ENCODE measurements at regions not wholly inside any gene's neighbourhood (a gene's known extent, or its start where the extent isn't known, plus 50 kb on each side); places are given as distances from the start of the nearest gene placed in this dataset.

DNA sequence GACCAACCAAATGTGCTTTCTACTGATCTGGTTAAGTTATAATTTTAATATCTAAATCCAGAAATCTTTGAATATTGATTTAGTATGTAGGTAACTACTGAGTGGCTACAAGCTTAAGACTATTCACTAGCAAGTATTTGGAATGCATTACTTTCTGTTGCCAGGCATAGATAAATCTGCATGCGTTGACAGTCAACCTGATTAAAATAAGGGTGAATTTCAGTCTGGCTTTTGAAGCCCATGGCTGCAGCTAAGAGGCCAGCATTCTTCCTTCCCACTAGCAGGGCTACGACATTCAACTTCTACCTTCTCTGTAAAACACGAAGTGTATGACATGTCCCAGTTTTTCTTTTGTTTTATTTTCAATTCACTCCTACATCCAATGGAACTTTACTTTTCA, 340.6 kb downstream of the EPHA4 start:
- H2BK20ac ChIP-seq (ENCODE audit: low read depth, low read length, poor library complexity, severe bottlenecking), result no peak overlapping the region
- no peaks in the 10 kb centered on the region for H3K36me3 Mint-ChIP-seq (ENCODE audit: insufficient read depth in 1 of 3, low read depth in 3 of 3)
- H3K27me3 ChIP-seq (ENCODE audit: insufficient read depth, low read length), result no peaks in the 10 kb centered on the region
- H3K4me1 Mint-ChIP-seq, result no peaks in the 10 kb centered on the region
- H4K5ac ChIP-seq (ENCODE audit: insufficient read length, low read depth, low read length), result no peak overlapping the region
- H3K4me3 Mint-ChIP-seq, result no peak overlapping the region
- no peaks in the 10 kb centered on the region for H3K9me3 Mint-ChIP-seq
- no peak overlapping the region for H3K23ac ChIP-seq (ENCODE audit: insufficient read length, low read depth, low read length)
- H4K91ac ChIP-seq (ENCODE audit: insufficient read length, low read depth, low read length), result no peak overlapping the region
- no peak overlapping the region for H3K4ac ChIP-seq (ENCODE audit: low read depth, low read length)
- H3K79me1 ChIP-seq (ENCODE audit: insufficient read depth, low read depth, low read length, poor library complexity, severe bottlenecking), result no peaks in the 10 kb centered on the region
- H2AFZ ChIP-seq (ENCODE audit: low read length), result no peak overlapping the region
- H3K18ac ChIP-seq (ENCODE audit: insufficient read length, low read depth, low read length), result no peak overlapping the region
- no peaks in the 10 kb centered on the region for H3K27me3 Mint-ChIP-seq (ENCODE audit: low read depth)
- H2BK15ac ChIP-seq (ENCODE audit: low read depth, low read length), result no peak overlapping the region
- H3K4me2 ChIP-seq (ENCODE audit: insufficient read depth, insufficient read length, low read length), result no peak overlapping the region
- H4K20me1 ChIP-seq (ENCODE audit: control insufficient read depth, insufficient read depth, insufficient read length), result no peaks in the 10 kb centered on the region
- H3K27ac Mint-ChIP-seq, result no peak overlapping the region
- TF ChIP-seq, protein P1, sequence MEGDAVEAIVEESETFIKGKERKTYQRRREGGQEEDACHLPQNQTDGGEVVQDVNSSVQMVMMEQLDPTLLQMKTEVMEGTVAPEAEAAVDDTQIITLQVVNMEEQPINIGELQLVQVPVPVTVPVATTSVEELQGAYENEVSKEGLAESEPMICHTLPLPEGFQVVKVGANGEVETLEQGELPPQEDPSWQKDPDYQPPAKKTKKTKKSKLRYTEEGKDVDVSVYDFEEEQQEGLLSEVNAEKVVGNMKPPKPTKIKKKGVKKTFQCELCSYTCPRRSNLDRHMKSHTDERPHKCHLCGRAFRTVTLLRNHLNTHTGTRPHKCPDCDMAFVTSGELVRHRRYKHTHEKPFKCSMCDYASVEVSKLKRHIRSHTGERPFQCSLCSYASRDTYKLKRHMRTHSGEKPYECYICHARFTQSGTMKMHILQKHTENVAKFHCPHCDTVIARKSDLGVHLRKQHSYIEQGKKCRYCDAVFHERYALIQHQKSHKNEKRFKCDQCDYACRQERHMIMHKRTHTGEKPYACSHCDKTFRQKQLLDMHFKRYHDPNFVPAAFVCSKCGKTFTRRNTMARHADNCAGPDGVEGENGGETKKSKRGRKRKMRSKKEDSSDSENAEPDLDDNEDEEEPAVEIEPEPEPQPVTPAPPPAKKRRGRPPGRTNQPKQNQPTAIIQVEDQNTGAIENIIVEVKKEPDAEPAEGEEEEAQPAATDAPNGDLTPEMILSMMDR (conservative IDR thresholded peaks at IDR 0.05), result no peak
- no peak for DNase-seq
- WGBS (ENCODE audit: extremely low coverage, insufficient read length, low lambda C conversion rate), result no CpG with 5 or more reads among the region's 3 CpGs
- H2AK5ac ChIP-seq (ENCODE audit: insufficient read length, low read length), result no peak overlapping the region
- no peak overlapping the region for H3K14ac ChIP-seq (ENCODE audit: insufficient read depth, low read length)
- H3K56ac ChIP-seq (ENCODE audit: insufficient read length, low read depth, low read length), result no peak overlapping the region
- H3T11ph ChIP-seq (ENCODE audit: low read length), result no peak overlapping the region
- no peak overlapping the region for H2BK12ac ChIP-seq (ENCODE audit: insufficient read length, low read depth, low read length)
- H2BK5ac ChIP-seq (ENCODE audit: insufficient read length, low read length), result no peak overlapping the region
- H3K4me1 ChIP-seq (ENCODE audit: insufficient read depth, low read length), result no peaks in the 10 kb centered on the region
- no peak overlapping the region for H3K9ac ChIP-seq (ENCODE audit: extremely low read depth, insufficient read length, low read length)
- no peaks in the 10 kb centered on the region for H3K79me2 ChIP-seq (ENCODE audit: insufficient read depth, low read length)
- no peaks in the 10 kb centered on the region for H3K23me2 ChIP-seq (ENCODE audit: insufficient read length, low read depth, low read length, poor library complexity, severe bottlenecking)
- no peaks in the 10 kb centered on the region for H3K9me3 ChIP-seq (ENCODE audit: control insufficient read depth, low read depth, low read length)
- no peak overlapping the region for H2BK120ac ChIP-seq (ENCODE audit: low read depth, low read length, poor library complexity, severe bottlenecking)
- no peak overlapping the region for H3K27ac ChIP-seq (ENCODE audit: insufficient read length, low read depth, low read length)
- no peak overlapping the region for H4K8ac ChIP-seq (replicated peaks; ENCODE audit: insufficient read length, low read depth, low read length)
